GM21528 (cell line): ENCODE measurements at regions not wholly inside any gene's neighbourhood (a gene's known extent, or its start where the extent isn't known, plus 50 kb on each side); places are given as distances from the start of the nearest gene placed in this dataset.
"Not testable (repeated sequence)": the region's sequence is repeated elsewhere in the genome, so short reads cannot be mapped to it uniquely, and the experiment has no call there.

Experiments
- ATAC-seq: cut with Tn5 transposase; IDR thresholded peaks from one replicate; pipeline ENCODE4 v1.9.1; 2021; ENCODE audit warnings: mild to moderate bottlenecking, moderate library complexity; ENCODE audit not compliant: unreplicated experiment, low FRiP score

GRCh38 chr2:175439416-175439815, 257.9 kb upstream of the ATP5MC3 start:
- ATAC-seq: no peak

GRCh38 chr2:175437167-175437566, 255.7 kb upstream of the ATP5MC3 start:
- ATAC-seq: no peak

GRCh38 chr2:175436076-175436475, 254.6 kb upstream of the ATP5MC3 start:
- no peak for ATAC-seq

GRCh38 chr2:175435012-175435411, 253.5 kb upstream of the ATP5MC3 start:
- ATAC-seq: no peak

- ATAC-seq: no peak
Measured at GRCh38 chr2:175432793-175433192, 251.3 kb upstream of the ATP5MC3 start.

- no peak for ATAC-seq
Measured at GRCh38 chr2:175432021-175432420, 250.5 kb upstream of the ATP5MC3 start.

GRCh38 chr2:175431101-175431946, 249.8 kb upstream of the ATP5MC3 start:
- no peak for ATAC-seq

GRCh38 chr2:175430236-175430635, 248.7 kb upstream of the ATP5MC3 start:
- ATAC-seq: no peak

GRCh38 chr2:175418224-175418835, 236.8 kb upstream of the ATP5MC3 start:
- no peak for ATAC-seq

- no peak for ATAC-seq
Measured at GRCh38 chr2:175414882-175415487, 233.5 kb upstream of the ATP5MC3 start.

GRCh38 chr2:175414191-175414881, 232.8 kb upstream of the ATP5MC3 start:
- no peak for ATAC-seq

GRCh38 chr2:175410941-175411340, 229.4 kb upstream of the ATP5MC3 start:
- ATAC-seq: not testable (repeated sequence)

- ATAC-seq: no peak
Measured at GRCh38 chr2:175404839-175405238, 223.3 kb upstream of the ATP5MC3 start.

- ATAC-seq: no peak
Measured at GRCh38 chr2:175403599-175404221, 222.2 kb upstream of the ATP5MC3 start.

- ATAC-seq: no peak
Measured at GRCh38 chr2:175402571-175402970, 221.1 kb upstream of the ATP5MC3 start.

- no peak for ATAC-seq
Measured at GRCh38 chr2:175401956-175402469, 220.5 kb upstream of the ATP5MC3 start.

- ATAC-seq: no peak
Measured at GRCh38 chr2:175400975-175401374, 219.5 kb upstream of the ATP5MC3 start.

GRCh38 chr2:175399326-175399725, 217.8 kb upstream of the ATP5MC3 start:
- no peak for ATAC-seq

GRCh38 chr2:175398848-175399247, 217.3 kb upstream of the ATP5MC3 start:
- no peak for ATAC-seq

- no peak for ATAC-seq
Measured at GRCh38 chr2:175396696-175397095, 215.2 kb upstream of the ATP5MC3 start.
